Testis (tissue), 2 donors: ENCODE measurements at regions not wholly inside any gene's neighbourhood (a gene's known extent, or its start where the extent isn't known, plus 50 kb on each side); places are given as distances from the start of the nearest gene placed in this dataset.

Experiments
- DNase-seq: peaks from one replicate; pipeline ENCODE4 v3.0.0-alpha.2; 2019
- H3K27ac ChIP-seq, 2 donors: fragments of 200-600 bp; sonication (generic); one replicate each; pipeline ENCODE4 v1.5.1; 2019
- H3K27me3 ChIP-seq: fragments of 200-600 bp; sonication (generic); one replicate; pipeline ENCODE4 v1.5.1; 2019
- H3K36me3 ChIP-seq: fragments of 200-600 bp; sonication (generic); one replicate; pipeline ENCODE4 v1.5.1; 2017; ENCODE audit warnings: low read depth; ENCODE audit errors: missing control alignments
- H3K4me1 ChIP-seq: fragments of 200-600 bp; sonication (generic); one replicate; pipeline ENCODE4 v1.5.1; 2019
- H3K4me3 ChIP-seq, 2 donors: fragments of 200-600 bp; sonication (generic); one replicate each; pipeline ENCODE4 v1.5.1; 2017 to 2019
- H3K9me3 ChIP-seq: fragments of 200-600 bp; sonication (generic); one replicate; pipeline ENCODE4 v1.5.1; 2017
- POLR2A ChIP-seq: fragments of 450-650 bp; IDR thresholded peaks from one replicate; pipeline ENCODE4 v1.6.1; 2017; ENCODE audit warnings: antibody characterized with exemption, mild to moderate bottlenecking, moderate library complexity
- WGBS, 2 donors: methylation state at CpG; one replicate each; pipeline ENCODE4 v1.1.5; 2018; 5-methylcytosine and 5-hydroxymethylcytosine counted together
- intact Hi-C: fragments of 100-400 bp; cut with DNase I; formaldehyde crosslinking; loops from one replicate; pipeline ENCODE4 v1.15.1; 2023; ENCODE audit warnings: low total_unique reads
- TF ChIP-seq, protein P1 (sequence below), 3 experiments: fragments of 450-650 bp in 2 of 3; fragments of 200-600 bp in 1 of 3; sonication (generic) in 1 of 3; IDR thresholded peaks; one replicate each; pipeline ENCODE4 v1.5.1; 2016 to 2019; ENCODE audit warnings: antibody characterized with exemption in 3 of 3, mild to moderate bottlenecking in 2 of 3, moderate library complexity in 1 of 3

DNA sequence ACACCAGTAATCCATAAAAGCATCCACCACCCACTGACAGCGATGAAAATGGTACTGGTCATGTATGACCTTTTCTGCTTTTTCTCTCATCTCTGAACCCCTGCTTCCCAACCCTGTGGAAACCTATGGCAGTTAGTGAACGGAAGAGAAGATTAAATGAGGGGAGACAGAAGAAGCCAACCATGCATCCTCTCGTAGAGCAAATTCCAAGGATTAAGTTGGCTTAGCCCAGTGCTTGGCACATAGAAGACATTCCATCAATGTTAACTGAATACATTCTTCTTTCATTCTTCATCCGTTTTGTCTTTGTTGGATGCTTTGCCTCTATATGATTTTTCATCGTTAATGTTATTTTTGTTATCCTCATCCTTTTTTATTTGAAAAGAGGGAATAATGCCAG is 339.7 kb upstream of the FLRT2 start:
- no peak for TF ChIP-seq POLR2A
- TF ChIP-seq, protein P1, sequence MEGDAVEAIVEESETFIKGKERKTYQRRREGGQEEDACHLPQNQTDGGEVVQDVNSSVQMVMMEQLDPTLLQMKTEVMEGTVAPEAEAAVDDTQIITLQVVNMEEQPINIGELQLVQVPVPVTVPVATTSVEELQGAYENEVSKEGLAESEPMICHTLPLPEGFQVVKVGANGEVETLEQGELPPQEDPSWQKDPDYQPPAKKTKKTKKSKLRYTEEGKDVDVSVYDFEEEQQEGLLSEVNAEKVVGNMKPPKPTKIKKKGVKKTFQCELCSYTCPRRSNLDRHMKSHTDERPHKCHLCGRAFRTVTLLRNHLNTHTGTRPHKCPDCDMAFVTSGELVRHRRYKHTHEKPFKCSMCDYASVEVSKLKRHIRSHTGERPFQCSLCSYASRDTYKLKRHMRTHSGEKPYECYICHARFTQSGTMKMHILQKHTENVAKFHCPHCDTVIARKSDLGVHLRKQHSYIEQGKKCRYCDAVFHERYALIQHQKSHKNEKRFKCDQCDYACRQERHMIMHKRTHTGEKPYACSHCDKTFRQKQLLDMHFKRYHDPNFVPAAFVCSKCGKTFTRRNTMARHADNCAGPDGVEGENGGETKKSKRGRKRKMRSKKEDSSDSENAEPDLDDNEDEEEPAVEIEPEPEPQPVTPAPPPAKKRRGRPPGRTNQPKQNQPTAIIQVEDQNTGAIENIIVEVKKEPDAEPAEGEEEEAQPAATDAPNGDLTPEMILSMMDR (IDR thresholded peaks at IDR 0.05), result no peak
- intact Hi-C loops, result no loop called here
- Histone ChIP-seq H3K4me1 (no peaks in the 10 kb centered on the region), H3K36me3 (no peaks in the 10 kb centered on the region), H3K27ac (no peak overlapping the region), H3K4me3 (no peak overlapping the region), H3K27me3 (no peaks in the 10 kb centered on the region), H3K9me3 (no peaks in the 10 kb centered on the region)
- DNase-seq, result no peak
- WGBS, 2 donors, result 88 to 94% methylated on average over 5 of the region's 5 CpGs

DNA sequence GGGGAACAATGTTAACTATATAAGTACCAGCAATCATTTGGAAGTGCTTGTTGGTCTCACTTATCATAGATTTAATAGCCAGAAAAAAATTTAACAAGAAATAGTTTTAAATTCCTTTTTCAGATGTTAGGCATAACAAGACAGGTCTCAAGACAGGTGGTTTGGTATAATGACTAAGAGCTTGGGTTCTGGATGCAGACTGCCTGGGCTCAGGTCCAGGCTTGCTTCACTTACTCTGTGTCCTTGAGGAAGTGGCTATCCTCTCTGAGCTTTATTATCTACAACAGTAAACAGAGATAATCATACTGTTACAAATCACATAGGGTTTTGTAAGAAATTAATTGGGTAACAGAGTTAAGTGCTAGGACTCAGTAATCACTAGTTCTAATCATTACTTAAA is 338.0 kb upstream of the FLRT2 start:
- Histone ChIP-seq H3K4me3 (no peak overlapping the region), H3K36me3 (no peaks in the 10 kb centered on the region), H3K4me1 (no peaks in the 10 kb centered on the region), H3K9me3 (no peaks in the 10 kb centered on the region), H3K27me3 (no peaks in the 10 kb centered on the region), H3K27ac (no peak overlapping the region)
- TF ChIP-seq POLR2A, result no peak
- intact Hi-C loops, result no loop called here
- DNase-seq, result no peak

DNA sequence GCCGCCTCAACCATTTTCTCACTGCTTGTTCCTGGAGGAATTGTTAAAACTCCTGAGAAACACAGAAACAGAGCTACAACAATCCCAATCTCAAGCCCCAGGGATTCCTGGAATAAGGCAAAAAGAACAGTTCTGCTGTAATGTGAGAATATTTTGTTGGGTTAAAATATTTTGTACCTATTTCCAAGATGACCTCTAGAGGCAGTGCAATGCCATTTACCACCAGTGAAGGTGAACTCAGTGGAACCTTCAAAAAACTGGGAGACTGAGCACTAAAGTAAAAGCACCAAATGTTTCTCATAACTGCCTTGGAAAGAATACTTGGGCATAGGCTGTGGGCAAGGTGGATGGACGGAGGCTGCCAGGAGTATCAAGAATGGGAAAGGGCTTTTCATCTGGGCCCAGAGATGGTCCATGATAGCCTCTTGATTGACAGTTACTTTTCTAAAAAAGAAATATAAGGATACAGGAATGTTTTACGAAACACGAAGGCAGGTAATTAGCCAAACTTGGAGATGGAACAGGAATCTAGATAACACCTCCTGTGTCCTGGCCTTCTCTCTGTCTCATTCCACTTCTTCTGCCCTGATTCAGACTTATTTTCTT is 334.0 kb upstream of the FLRT2 start:
- intact Hi-C loops, result no loop called here
- Histone ChIP-seq H3K4me3 (no peak overlapping the region), H3K27me3 (no peaks in the 10 kb centered on the region), H3K36me3 (no peaks in the 10 kb centered on the region), H3K27ac (no peak overlapping the region), H3K9me3 (no peaks in the 10 kb centered on the region), H3K4me1 (no peaks in the 10 kb centered on the region)
- no peak for TF ChIP-seq POLR2A
- TF ChIP-seq, protein P1 (IDR thresholded peaks at IDR 0.05), result peak in 2 of 3 experiments; percentile 46 to 47
- peak; percentile 16 for DNase-seq
- 89 to 93% methylated on average over 4 of the region's 4 CpGs for WGBS, 2 donors

GRCh38 chr14:85198001-85198400 is 331.9 kb upstream of the FLRT2 start:
- WGBS, 2 donors, result 50 to 54% methylated on average over 4 of the region's 4 CpGs
- H3K36me3 ChIP-seq, result no peaks in the 10 kb centered on the region
- DNase-seq, result no peak

GRCh38 chr14:85205875-85206274 is 324.1 kb upstream of the FLRT2 start:
- WGBS, 2 donors, result 83 to 88% methylated on average over 2 of the region's 2 CpGs
- Histone ChIP-seq H3K27ac (no peak overlapping the region), H3K36me3 (no peaks in the 10 kb centered on the region), H3K4me3 (no peak overlapping the region), H3K4me1 (no peaks in the 10 kb centered on the region), H3K9me3 (no peaks in the 10 kb centered on the region), H3K27me3 (no peaks in the 10 kb centered on the region)
- intact Hi-C loops, result no loop called here
- no peak for TF ChIP-seq POLR2A
- TF ChIP-seq, protein P1 (IDR thresholded peaks at IDR 0.05), result no peak
- DNase-seq, result no peak

More at GRCh38 chr14:85198001-85198400, 331.9 kb upstream of the FLRT2 start:
- no peak overlapping the region for H3K27ac ChIP-seq
- no peaks in the 10 kb centered on the region for H3K27me3 ChIP-seq
- intact Hi-C loops, result no loop called here
- no peak for TF ChIP-seq POLR2A
- TF ChIP-seq, protein P1 (IDR thresholded peaks at IDR 0.05), result no peak
- no peak overlapping the region for H3K4me3 ChIP-seq
- no peaks in the 10 kb centered on the region for H3K9me3 ChIP-seq
- no peaks in the 10 kb centered on the region for H3K4me1 ChIP-seq
